Ovary (tissue), 7 donors: ENCODE measurements at regions not wholly inside any gene's neighbourhood (a gene's known extent, or its start where the extent isn't known, plus 50 kb on each side); places are given as distances from the start of the nearest gene placed in this dataset.

Experiments
- DNase-seq, 5 donors: peaks; one replicate each; pipeline ENCODE4 v3.0.0-alpha.2; 2019 to 2020
- H3K27ac ChIP-seq, 2 donors: fragments of 200-600 bp; one replicate each; pipeline versions ENCODE4 v1.5.1 to v1.8.0; 2019 to 2022
- H3K27me3 ChIP-seq: fragments of 200-600 bp; one replicate; pipeline ENCODE4 v1.8.0; 2022
- H3K36me3 ChIP-seq: fragments of 200-600 bp; sonication (generic); one replicate; pipeline ENCODE4 v1.5.1; 2019
- H3K4me1 ChIP-seq: one replicate; pipeline ENCODE4 v1.8.1; 2013; ENCODE audit warnings: mild to moderate bottlenecking, moderate library complexity; ENCODE audit not compliant: insufficient read depth
- H3K4me3 ChIP-seq: fragments of 200-600 bp; sonication (generic); one replicate; pipeline ENCODE4 v1.5.1; 2017
- H3K9me3 ChIP-seq, 2 donors: fragments of 200-600 bp in 1 of 2; sonication (generic) in 1 of 2; one replicate each; pipeline versions ENCODE4 v1.5.1 to v1.8.1; 2013 to 2019; ENCODE audit warnings: mild to moderate bottlenecking in 1 of 2, moderate library complexity in 1 of 2
- CTCF ChIP-seq, 3 donors: fragments of 450-650 bp in 2 of 3; fragments of 200-600 bp in 1 of 3; IDR thresholded peaks; one replicate each; pipeline versions ENCODE4 v1.5.1 to v1.8.0; 2016 to 2022; ENCODE audit warnings: antibody characterized with exemption in 3 of 3, mild to moderate bottlenecking in 1 of 3
- EP300 ChIP-seq: sonication (generic); formaldehyde crosslinking; IDR thresholded peaks from one replicate; pipeline ENCODE4 v1.6.1; 2017; ENCODE audit warnings: antibody characterized with exemption
- POLR2A ChIP-seq: fragments of 450-650 bp; IDR thresholded peaks from one replicate; pipeline ENCODE4 v1.6.1; 2017; ENCODE audit warnings: antibody characterized with exemption, mild to moderate bottlenecking, moderate library complexity
- WGBS, 3 donors: extraction: QIAGEN DNeasy Blood & Tissue Kit in 1 of 3; methylation state at CpG; one replicate each; pipeline versions ENCODE4 v1.1.5 to v1.1.7; 2013 to 2017; 5-methylcytosine and 5-hydroxymethylcytosine counted together
- intact Hi-C, 4 donors: fragments of 100-400 bp; cut with DNase I; formaldehyde crosslinking; loops; one replicate each; pipeline versions ENCODE4 v1.11.0 to v1.15.1; 2022 to 2023
- donor health status: DM: no; HTN: no; CAD: no; lungs with moderate emphysema.
- donor health status: DM: no; HTN: no; CAD: no.
- donor health status: Bipolar disorder and iron deficiency.
- donor health status: DM: no; HTN: no; CAD: no.
- donor health status: DM: yes; HTN: yes; CAD: no.

- Histone ChIP-seq H3K4me3 (no peak overlapping the region), H3K36me3 (no peaks in the 10 kb centered on the region), H3K27me3 (no peaks in the 10 kb centered on the region), H3K27ac (no peak overlapping the region), H3K4me1 (no peaks in the 10 kb centered on the region), H3K9me3 (no peaks in the 10 kb centered on the region)
- DNase-seq, result no peak
- TF ChIP-seq EP300 (no peak), POLR2A (no peak), CTCF (IDR thresholded peaks at IDR 0.05) (no peak)
- 49 to 60% (median 51%) methylated on average over 1 of the region's 1 CpG for WGBS, 3 donors
- intact Hi-C loops, result no loop called here
Measured at GRCh38 chr1:187275346-187275745, 446.6 kb downstream of the PLA2G4A start.

DNA sequence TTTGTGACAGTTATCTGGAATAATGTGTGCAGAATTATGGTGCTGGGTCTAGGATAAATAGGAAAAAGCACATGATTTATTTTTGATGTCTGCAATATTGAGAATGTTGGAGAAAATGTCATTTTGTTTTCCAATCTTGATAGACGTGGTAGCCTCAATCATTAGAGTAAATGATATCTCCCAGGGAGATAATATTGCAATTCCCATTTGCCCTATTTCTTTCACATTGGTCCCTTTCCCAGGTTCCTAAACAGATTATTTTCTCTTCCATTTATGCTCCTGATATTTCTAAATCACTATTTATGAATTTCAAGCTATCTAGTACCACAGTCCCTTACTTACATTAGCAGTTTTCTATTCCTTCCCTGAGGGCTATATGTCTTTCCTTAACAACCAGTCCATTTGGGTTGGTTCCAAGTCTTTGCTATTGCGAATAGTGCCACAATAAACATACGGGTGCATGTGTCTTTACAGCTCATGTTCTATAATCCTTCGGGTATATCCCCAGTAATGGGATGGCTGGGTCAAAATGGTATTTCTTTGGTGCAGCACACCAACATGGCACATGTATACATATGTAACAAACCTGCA, 447.3 kb downstream of the PLA2G4A start:
- no peak overlapping the region for H3K4me3 ChIP-seq
- intact Hi-C loops, result no loop called here
- 78 to 84% (median 79%) methylated on average over 4 of the region's 4 CpGs for WGBS, 3 donors

DNA sequence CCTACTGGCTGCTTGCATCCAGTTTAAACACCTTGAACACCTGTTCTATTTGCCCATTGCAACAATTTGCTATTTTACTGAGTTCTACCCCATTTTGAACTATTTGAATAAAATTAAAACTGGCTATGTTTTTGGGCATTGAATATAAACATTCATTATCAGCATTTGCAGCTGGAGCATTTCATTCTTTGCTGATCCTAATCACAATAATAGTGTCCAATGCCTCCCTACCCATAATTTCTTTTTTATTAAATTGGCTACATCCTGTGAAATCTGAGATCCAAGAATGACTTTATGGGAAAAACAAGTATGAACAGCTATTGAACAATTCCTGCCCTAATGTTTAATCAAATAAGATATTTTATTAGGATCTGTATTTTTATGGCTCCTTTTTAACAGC, 447.9 kb downstream of the PLA2G4A start:
- TF ChIP-seq CTCF (IDR thresholded peaks at IDR 0.05) (no peak), POLR2A (no peak), EP300 (no peak)
- Histone ChIP-seq H3K27ac (no peak overlapping the region), H3K27me3 (no peaks in the 10 kb centered on the region), H3K9me3 (no peaks in the 10 kb centered on the region), H3K4me1 (no peaks in the 10 kb centered on the region), H3K4me3 (no peak overlapping the region), H3K36me3 (no peaks in the 10 kb centered on the region)
- intact Hi-C loops, result no loop called here
- DNase-seq, result no peak

More for the DNA sequence above, 447.3 kb downstream of the PLA2G4A start:
- Histone ChIP-seq H3K36me3 (no peaks in the 10 kb centered on the region), H3K27ac (no peak overlapping the region), H3K4me1 (no peaks in the 10 kb centered on the region), H3K9me3 (no peaks in the 10 kb centered on the region), H3K27me3 (no peaks in the 10 kb centered on the region)
- no peak for TF ChIP-seq POLR2A
- TF ChIP-seq CTCF (IDR thresholded peaks at IDR 0.05), result no peak
- no peak for TF ChIP-seq EP300
- DNase-seq, result no peak

- Histone ChIP-seq H3K27ac (no peak overlapping the region), H3K36me3 (no peaks in the 10 kb centered on the region), H3K4me1 (no peaks in the 10 kb centered on the region), H3K27me3 (no peaks in the 10 kb centered on the region), H3K4me3 (no peak overlapping the region), H3K9me3 (no peaks in the 10 kb centered on the region)
- no peak for DNase-seq
- TF ChIP-seq CTCF (IDR thresholded peaks at IDR 0.05) (no peak), POLR2A (no peak), EP300 (no peak)
- intact Hi-C loops, result no loop called here
Measured at GRCh38 chr1:187280031-187280430, 451.3 kb downstream of the PLA2G4A start.

DNA sequence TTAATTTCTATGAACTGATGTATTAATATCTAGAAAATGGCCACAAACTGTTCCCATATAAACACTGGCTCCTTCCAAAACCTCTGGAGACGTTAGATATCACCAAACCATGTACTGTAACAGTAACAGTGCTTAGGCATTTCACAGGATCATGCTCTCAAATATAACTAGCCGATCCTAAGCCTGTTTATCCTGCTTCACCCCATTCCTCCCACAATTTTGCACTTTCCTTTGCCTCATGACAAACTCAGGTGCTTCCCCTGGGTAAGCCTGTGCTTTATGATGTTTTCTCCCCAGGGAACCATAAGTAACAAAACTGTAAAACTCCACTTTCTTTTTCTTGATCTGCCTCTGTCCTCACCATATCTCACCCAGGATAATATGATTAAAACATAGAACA, 452.3 kb downstream of the PLA2G4A start:
- no peaks in the 10 kb centered on the region for H3K36me3 ChIP-seq
- WGBS, 3 donors, result 17 to 33% (median 25%) methylated on average over 2 of the region's 2 CpGs
- DNase-seq, result no peak
- intact Hi-C loops, result no loop called here
- H3K27me3 ChIP-seq, result no peaks in the 10 kb centered on the region
- H3K4me3 ChIP-seq, result no peak overlapping the region
- no peak overlapping the region for H3K27ac ChIP-seq
- TF ChIP-seq POLR2A (no peak), EP300 (no peak), CTCF (IDR thresholded peaks at IDR 0.05) (no peak)
- H3K4me1 ChIP-seq, result no peaks in the 10 kb centered on the region
- no peaks in the 10 kb centered on the region for H3K9me3 ChIP-seq
